ENCODE measurements at regions not wholly inside any gene's neighbourhood (a gene's known extent, or its start where the extent isn't known, plus 50 kb on each side); places are given as distances from the start of the nearest gene placed in this dataset.
A peak's percentile ranks its signal among the peaks of the same experiment; 100 is the strongest.

GRCh38 chr5:42349163-42349562, 74.1 kb upstream of the GHR start:
- TF ChIP-seq CTCF (IDR thresholded peaks at IDR 0.05; ENCODE audit: insufficient read depth, low read depth, low read length), result no peak
- TF ChIP-seq EZH2 (IDR thresholded peaks at IDR 0.05; ENCODE audit: insufficient read depth, low read length), result no peak
- Histone ChIP-seq H2AFZ (ENCODE audit: low read depth, low read length) (no peak overlapping the region), H3K4me1 (ENCODE audit: insufficient read depth, low read length) (no peaks in the 10 kb centered on the region)

GRCh38 chr5:42351956-42352355, 71.3 kb upstream of the GHR start:
- Histone ChIP-seq H4K20me1 (ENCODE audit: insufficient read depth, low read length) (no peaks in the 10 kb centered on the region), H3K27ac (ENCODE audit: low read depth, low read length) (no peak overlapping the region), H3K9ac (ENCODE audit: low read length) (no peak overlapping the region), H3K36me3 (ENCODE audit: insufficient read depth, low read length) (no peaks in the 10 kb centered on the region), H3K79me2 (ENCODE audit: insufficient read depth, low read length) (no peaks in the 10 kb centered on the region), H3K27me3 (ENCODE audit: insufficient read depth, low read length) (no peaks in the 10 kb centered on the region), H3K4me1 (ENCODE audit: insufficient read depth, low read length) (no peaks in the 10 kb centered on the region), H3K4me3 (ENCODE audit: insufficient read depth, low read depth, low read length) (no peak overlapping the region), H3K4me2 (ENCODE audit: low read length) (no peak overlapping the region), H3K9me3 (ENCODE audit: insufficient read depth, low read depth, low read length) (peaks cover 3% of the 10 kb centered on the region), H2AFZ (ENCODE audit: low read depth, low read length) (no peak overlapping the region)
- Mint-ChIP-seq H3K4me3 (ENCODE audit: unreplicated experiment) (no peak overlapping the region), H3K27ac (ENCODE audit: unreplicated experiment) (no peak overlapping the region), H3K9me3 (ENCODE audit: unreplicated experiment) (peaks cover 3% of the 10 kb centered on the region), H3K4me1 (ENCODE audit: low read depth, unreplicated experiment) (no peaks in the 10 kb centered on the region), H3K36me3 (ENCODE audit: low read depth, unreplicated experiment) (no peaks in the 10 kb centered on the region), H3K27me3 (ENCODE audit: low read depth, unreplicated experiment) (no peaks in the 10 kb centered on the region)
- TF ChIP-seq CTCF (IDR thresholded peaks at IDR 0.05; ENCODE audit: insufficient read depth, low read depth, low read length) (no peak), EZH2 (IDR thresholded peaks at IDR 0.05; ENCODE audit: insufficient read depth, low read length) (no peak)
- no peak for FAIRE-seq
- DNase-seq (ENCODE audit: low read depth), result no peak

More at GRCh38 chr5:42349163-42349562, 74.1 kb upstream of the GHR start:
- H3K4me2 ChIP-seq (ENCODE audit: low read length), result no peak overlapping the region
- Mint-ChIP-seq H3K9me3 (ENCODE audit: unreplicated experiment) (peaks cover 3% of the 10 kb centered on the region), H3K27me3 (ENCODE audit: low read depth, unreplicated experiment) (no peaks in the 10 kb centered on the region), H3K4me1 (ENCODE audit: low read depth, unreplicated experiment) (no peaks in the 10 kb centered on the region), H3K4me3 (ENCODE audit: unreplicated experiment) (no peak overlapping the region), H3K36me3 (ENCODE audit: low read depth, unreplicated experiment) (no peaks in the 10 kb centered on the region), H3K27ac (ENCODE audit: unreplicated experiment) (no peak overlapping the region)
- DNase-seq (ENCODE audit: low read depth) (no peak), FAIRE-seq (no peak)
- H3K9me3 ChIP-seq (ENCODE audit: insufficient read depth, low read depth, low read length), result peaks cover 3% of the 10 kb centered on the region
- H3K4me3 ChIP-seq (ENCODE audit: insufficient read depth, low read depth, low read length), result no peak overlapping the region
- no peaks in the 10 kb centered on the region for H3K79me2 ChIP-seq (ENCODE audit: insufficient read depth, low read length)
- H3K27ac ChIP-seq (ENCODE audit: low read depth, low read length), result no peak overlapping the region
- no peaks in the 10 kb centered on the region for H4K20me1 ChIP-seq (ENCODE audit: insufficient read depth, low read length)
- no peaks in the 10 kb centered on the region for H3K27me3 ChIP-seq (ENCODE audit: insufficient read depth, low read length)
- H3K36me3 ChIP-seq (ENCODE audit: insufficient read depth, low read length), result no peaks in the 10 kb centered on the region
- H3K9ac ChIP-seq (ENCODE audit: low read length), result no peak overlapping the region

GRCh38 chr5:42360056-42360455, 63.2 kb upstream of the GHR start:
- Histone ChIP-seq H4K20me1 (ENCODE audit: insufficient read depth, low read length) (no peaks in the 10 kb centered on the region), H3K27ac (ENCODE audit: low read depth, low read length) (no peak overlapping the region), H2AFZ (ENCODE audit: low read depth, low read length) (no peak overlapping the region), H3K79me2 (ENCODE audit: insufficient read depth, low read length) (no peaks in the 10 kb centered on the region), H3K9ac (ENCODE audit: low read length) (no peak overlapping the region), H3K4me3 (ENCODE audit: insufficient read depth, low read depth, low read length) (no peak overlapping the region), H3K4me1 (ENCODE audit: insufficient read depth, low read length) (no peaks in the 10 kb centered on the region), H3K9me3 (ENCODE audit: insufficient read depth, low read depth, low read length) (no peaks in the 10 kb centered on the region), H3K36me3 (ENCODE audit: insufficient read depth, low read length) (no peaks in the 10 kb centered on the region), H3K27me3 (ENCODE audit: insufficient read depth, low read length) (no peaks in the 10 kb centered on the region), H3K4me2 (ENCODE audit: low read length) (peak overlapping the region; percentile 20)
- no peaks in the 10 kb centered on the region for H3K9me3 Mint-ChIP-seq (ENCODE audit: unreplicated experiment)
- no peak overlapping the region for H3K27ac Mint-ChIP-seq (ENCODE audit: unreplicated experiment)
- H3K27me3 Mint-ChIP-seq (ENCODE audit: low read depth, unreplicated experiment), result no peaks in the 10 kb centered on the region
- DNase-seq (ENCODE audit: low read depth), result no peak
- no peaks in the 10 kb centered on the region for H3K36me3 Mint-ChIP-seq (ENCODE audit: low read depth, unreplicated experiment)
- no peak for FAIRE-seq
- no peak overlapping the region for H3K4me3 Mint-ChIP-seq (ENCODE audit: unreplicated experiment)
- no peak for TF ChIP-seq EZH2 (IDR thresholded peaks at IDR 0.05; ENCODE audit: insufficient read depth, low read length)
- no peak for TF ChIP-seq CTCF (IDR thresholded peaks at IDR 0.05; ENCODE audit: insufficient read depth, low read depth, low read length)
- peaks cover 1% of the 10 kb centered on the region for H3K4me1 Mint-ChIP-seq (ENCODE audit: low read depth, unreplicated experiment)

Measured in astrocyte (in vitro differentiated cells and primary cell).